Right lobe of liver (tissue), 6 donors: ENCODE measurements at regions not wholly inside any gene's neighbourhood (a gene's known extent, or its start where the extent isn't known, plus 50 kb on each side); places are given as distances from the start of the nearest gene placed in this dataset.

Source experiments
- ATAC-seq, 4 donors: fragments of 200-7000 bp; cut with Tn5 transposase; one replicate each; pipeline ENCODE4 v1.9.1; 2020; ENCODE audit warnings: mild to moderate bottlenecking in 4 of 4, moderate library complexity in 4 of 4
- DNase-seq, 3 donors: peaks; one replicate each; pipeline ENCODE4 v3.0.0-alpha.2; 2020
- H3K27ac ChIP-seq, 3 donors: fragments of 200-600 bp; one replicate each; pipeline ENCODE4 v1.8.0; 2022
- H3K27me3 ChIP-seq, 2 donors: fragments of 200-600 bp; one replicate each; pipeline ENCODE4 v1.8.0; 2022
- H3K36me3 ChIP-seq, 4 donors: fragments of 200-600 bp; sonication (generic) in 1 of 4; one replicate each; pipeline versions ENCODE4 v1.5.1 to v1.8.0; 2017 to 2022; ENCODE audit warnings: control low read depth in 1 of 4
- H3K4me1 ChIP-seq, 4 donors: fragments of 200-600 bp; sonication (generic) in 1 of 4; one replicate each; pipeline versions ENCODE4 v1.5.1 to v1.8.0; 2017 to 2022; ENCODE audit warnings: control low read depth in 1 of 4
- H3K4me3 ChIP-seq, 3 donors: fragments of 200-600 bp; one replicate each; pipeline ENCODE4 v1.8.0; 2022
- H3K9me3 ChIP-seq, 4 donors: fragments of 200-600 bp; sonication (generic) in 1 of 4; one replicate each; pipeline versions ENCODE4 v1.5.1 to v1.8.0; 2017 to 2022; ENCODE audit warnings: control low read depth in 1 of 4
- POLR2A ChIP-seq: fragments of 450-650 bp; IDR thresholded peaks from one replicate; pipeline ENCODE4 v1.6.1; 2017; ENCODE audit warnings: antibody characterized with exemption, mild to moderate bottlenecking
- WGBS: methylation state at CpG from one replicate; pipeline ENCODE4 v1.1.6; 2018; ENCODE audit warnings: low coverage, low lambda C conversion rate; ENCODE audit not compliant: insufficient coverage; ENCODE audit errors: missing lambda C conversion rate; 5-methylcytosine and 5-hydroxymethylcytosine counted together
- intact Hi-C, 2 donors: fragments of 100-400 bp; cut with DNase I; formaldehyde crosslinking; loops; one replicate each; pipeline versions ENCODE4 v1.11.2 to v1.14.1; 2022
- TF ChIP-seq, protein P1 (sequence below), 4 donors: fragments of 200-600 bp in 3 of 4; fragments of 450-650 bp in 1 of 4; IDR thresholded peaks; one replicate each; pipeline versions ENCODE4 v1.5.1 to v1.8.0; 2016 to 2022; ENCODE audit warnings: antibody characterized with exemption in 4 of 4, mild to moderate bottlenecking in 2 of 4
- donor health status: DM: no; HTN: yes; CAD: no.
- donor health status: DM: no; HTN: no; CAD: no.
- donor health status: DM: no; HTN: no; CAD: no.
- donor health status: DM: no; HTN: yes; CAD: no.
- donor health status: DM: no; HTN: yes; CAD: no.

DNA sequence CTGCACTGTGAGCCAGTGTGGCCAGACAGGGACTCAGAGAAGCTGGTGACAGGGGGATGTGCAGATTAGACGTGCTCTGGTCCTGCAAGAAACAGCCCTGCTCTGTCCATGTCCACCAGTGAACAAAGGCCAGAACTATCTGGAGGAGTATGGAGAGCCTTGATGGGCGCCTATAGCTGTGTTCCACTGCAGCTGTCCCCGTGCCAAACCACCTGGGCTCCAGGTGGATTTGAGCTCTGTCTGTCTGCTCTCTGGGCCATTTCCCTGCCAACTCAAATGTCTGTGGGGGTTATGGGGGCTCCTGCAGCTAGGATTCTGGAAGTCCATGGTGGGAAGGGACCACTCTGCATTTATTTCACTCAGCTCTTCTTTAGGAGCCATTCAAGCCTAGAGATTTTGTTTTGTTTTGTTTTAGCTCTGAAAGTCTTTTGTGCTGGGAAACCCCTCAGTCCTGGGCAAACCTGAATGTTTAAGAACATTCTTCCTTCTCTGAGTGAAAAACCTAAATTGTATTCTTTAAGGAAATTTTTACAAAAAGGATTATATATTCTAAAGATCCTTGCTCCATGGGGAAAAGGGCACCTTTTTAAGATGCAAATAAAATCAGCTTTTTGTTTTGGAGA, 1039.5 kb upstream of the SORCS1 start:
- ATAC-seq (peak in 2 of 4 donors; percentile 13), DNase-seq (no peak)
- Histone ChIP-seq H3K36me3 (no peaks in the 10 kb centered on the region), H3K27ac (no peak overlapping the region), H3K4me1 (no peaks in the 10 kb centered on the region), H3K9me3 (no peaks in the 10 kb centered on the region), H3K27me3 (no peaks in the 10 kb centered on the region), H3K4me3 (no peak overlapping the region)
- WGBS: no CpG with 5 or more reads among the region's 3 CpGs
- TF ChIP-seq, protein P1, sequence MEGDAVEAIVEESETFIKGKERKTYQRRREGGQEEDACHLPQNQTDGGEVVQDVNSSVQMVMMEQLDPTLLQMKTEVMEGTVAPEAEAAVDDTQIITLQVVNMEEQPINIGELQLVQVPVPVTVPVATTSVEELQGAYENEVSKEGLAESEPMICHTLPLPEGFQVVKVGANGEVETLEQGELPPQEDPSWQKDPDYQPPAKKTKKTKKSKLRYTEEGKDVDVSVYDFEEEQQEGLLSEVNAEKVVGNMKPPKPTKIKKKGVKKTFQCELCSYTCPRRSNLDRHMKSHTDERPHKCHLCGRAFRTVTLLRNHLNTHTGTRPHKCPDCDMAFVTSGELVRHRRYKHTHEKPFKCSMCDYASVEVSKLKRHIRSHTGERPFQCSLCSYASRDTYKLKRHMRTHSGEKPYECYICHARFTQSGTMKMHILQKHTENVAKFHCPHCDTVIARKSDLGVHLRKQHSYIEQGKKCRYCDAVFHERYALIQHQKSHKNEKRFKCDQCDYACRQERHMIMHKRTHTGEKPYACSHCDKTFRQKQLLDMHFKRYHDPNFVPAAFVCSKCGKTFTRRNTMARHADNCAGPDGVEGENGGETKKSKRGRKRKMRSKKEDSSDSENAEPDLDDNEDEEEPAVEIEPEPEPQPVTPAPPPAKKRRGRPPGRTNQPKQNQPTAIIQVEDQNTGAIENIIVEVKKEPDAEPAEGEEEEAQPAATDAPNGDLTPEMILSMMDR (IDR thresholded peaks at IDR 0.05): no peak
- TF ChIP-seq POLR2A: no peak
- intact Hi-C loops: no loop called here

DNA sequence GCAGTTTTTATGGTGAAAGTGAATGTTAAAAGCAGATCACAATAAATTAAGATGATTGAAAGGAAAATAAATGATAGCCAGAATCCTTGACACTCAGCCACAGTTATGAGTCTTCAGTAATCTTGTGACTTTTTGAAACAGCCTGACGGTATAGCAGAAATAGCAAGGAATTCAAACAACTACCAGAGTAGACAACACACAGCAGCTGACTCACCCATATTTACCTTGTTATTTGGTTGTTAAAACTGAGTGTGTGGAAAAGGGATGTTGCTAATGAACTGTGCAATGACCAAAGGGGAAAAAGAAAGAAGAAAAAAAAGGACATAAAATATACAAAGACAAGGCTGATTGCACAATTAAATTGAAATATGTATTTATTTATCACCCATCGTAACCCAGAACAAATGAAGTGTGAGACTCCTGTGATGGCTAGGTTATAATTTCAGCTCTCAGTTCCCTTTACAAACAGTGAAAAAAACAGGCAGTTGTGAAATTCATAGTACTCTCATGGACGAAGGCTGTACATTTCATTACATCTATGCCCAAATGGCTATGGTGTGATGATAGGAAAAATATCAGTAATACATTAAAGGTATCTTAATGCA, 1023.0 kb upstream of the SORCS1 start:
- DNase-seq (no peak), ATAC-seq (no peak)
- intact Hi-C loops: no loop called here
- 40% methylated on average over 3 of the region's 3 CpGs for WGBS
- no peaks in the 10 kb centered on the region for H3K27me3 ChIP-seq
- H3K36me3 ChIP-seq: no peaks in the 10 kb centered on the region
- H3K4me1 ChIP-seq: no peaks in the 10 kb centered on the region
- H3K9me3 ChIP-seq: no peaks in the 10 kb centered on the region
- H3K27ac ChIP-seq: no peak overlapping the region
- TF ChIP-seq POLR2A: no peak
- TF ChIP-seq, protein P1 (IDR thresholded peaks at IDR 0.05): no peak
- H3K4me3 ChIP-seq: no peak overlapping the region

DNA sequence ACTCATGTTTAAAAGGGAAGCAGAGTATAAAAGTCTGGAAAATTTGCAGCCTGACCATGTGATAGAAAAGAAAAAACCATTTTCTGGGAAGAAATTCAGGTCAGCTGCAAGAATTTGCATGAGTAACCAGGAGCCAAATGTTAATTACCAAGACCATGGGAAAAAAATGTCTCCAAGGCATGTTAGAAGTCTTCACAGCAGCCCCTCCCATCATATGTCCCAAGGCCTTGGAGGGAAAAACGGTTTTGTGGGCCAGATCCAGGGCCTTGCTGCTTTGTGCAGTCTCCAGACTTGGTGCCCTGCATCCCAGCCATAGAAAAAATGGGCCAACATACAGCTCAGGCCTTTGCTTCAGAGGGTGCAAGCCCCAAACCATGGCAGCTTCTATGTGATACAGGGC, 1019.6 kb upstream of the SORCS1 start:
- intact Hi-C loops: no loop called here
- H3K9me3 ChIP-seq: no peaks in the 10 kb centered on the region
- H3K4me3 ChIP-seq: no peak overlapping the region
- no CpG with 5 or more reads among the region's 1 CpG for WGBS
- H3K27ac ChIP-seq: no peak overlapping the region
- H3K27me3 ChIP-seq: no peaks in the 10 kb centered on the region
- no peaks in the 10 kb centered on the region for H3K4me1 ChIP-seq
- ATAC-seq (no peak), DNase-seq (no peak)
- TF ChIP-seq, protein P1 (IDR thresholded peaks at IDR 0.05): no peak
- TF ChIP-seq POLR2A: no peak
- no peaks in the 10 kb centered on the region for H3K36me3 ChIP-seq

DNA sequence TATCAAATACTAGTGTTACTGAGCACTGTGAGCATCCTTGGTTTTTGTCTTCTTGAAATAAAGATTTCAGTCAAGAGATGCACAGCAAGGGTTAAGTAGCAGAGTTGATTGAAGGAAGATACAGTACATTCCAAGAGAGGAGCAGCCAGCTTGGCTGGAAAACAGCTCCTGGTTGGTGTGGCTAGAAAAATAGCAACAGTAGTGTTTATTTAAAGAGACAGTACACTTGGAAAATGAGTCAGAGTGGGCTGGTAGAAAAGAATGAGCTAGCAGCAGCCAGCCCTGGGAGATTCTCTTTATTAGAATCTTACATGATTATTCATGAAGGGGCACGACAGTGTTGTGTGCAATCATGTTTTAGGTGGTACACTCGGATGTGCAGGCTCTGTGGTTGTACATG, 1016.4 kb upstream of the SORCS1 start:
- no peak for ATAC-seq

More for the DNA sequence above, 1016.4 kb upstream of the SORCS1 start:
- TF ChIP-seq, protein P1 (IDR thresholded peaks at IDR 0.05): no peak
- no peak for TF ChIP-seq POLR2A
- Histone ChIP-seq H3K4me1 (no peaks in the 10 kb centered on the region), H3K27me3 (no peaks in the 10 kb centered on the region), H3K4me3 (no peak overlapping the region), H3K36me3 (no peaks in the 10 kb centered on the region), H3K9me3 (no peaks in the 10 kb centered on the region), H3K27ac (no peak overlapping the region)
- 13% methylated on average over 2 of the region's 2 CpGs for WGBS
- intact Hi-C loops: no loop called here
- DNase-seq: no peak
